GM18507 (cell line): ENCODE measurements at regions not wholly inside any gene's neighbourhood (a gene's known extent, or its start where the extent isn't known, plus 50 kb on each side); places are given as distances from the start of the nearest gene placed in this dataset.

ENCODE experiments used
- DNase-seq: peaks from one replicate; pipeline ENCODE4 v3.0.0; 2011; ENCODE audit warnings: low read depth; ENCODE audit not compliant: insufficient read length; ENCODE audit errors: extremely low spot score
- FAIRE-seq: peaks from 2 replicates; lab custom pipeline; 2011; peaks lifted over from hg19 to GRCh38; lab: Jason Lieb, UNC

DNA sequence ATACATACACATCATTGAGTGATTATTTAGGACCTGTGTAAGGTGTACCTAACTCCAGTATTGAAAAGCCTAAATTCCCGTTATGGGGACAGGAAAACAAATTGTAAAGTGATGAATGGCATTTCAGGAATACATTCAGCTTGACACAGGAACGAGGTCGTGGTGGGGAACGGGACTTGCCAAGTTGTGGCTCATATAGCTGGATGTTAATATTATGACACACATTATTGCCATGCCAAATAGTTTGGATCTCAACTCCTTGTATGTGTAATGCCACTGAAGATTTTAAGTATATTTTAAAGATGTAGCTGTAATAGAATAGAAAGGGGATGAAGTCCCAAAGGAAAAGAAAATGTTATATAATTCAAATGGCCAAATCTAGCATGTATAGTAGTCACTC lies 227.2 kb upstream of the GOLIM4 start:
- DNase-seq (no peak), FAIRE-seq (no peak)

DNA sequence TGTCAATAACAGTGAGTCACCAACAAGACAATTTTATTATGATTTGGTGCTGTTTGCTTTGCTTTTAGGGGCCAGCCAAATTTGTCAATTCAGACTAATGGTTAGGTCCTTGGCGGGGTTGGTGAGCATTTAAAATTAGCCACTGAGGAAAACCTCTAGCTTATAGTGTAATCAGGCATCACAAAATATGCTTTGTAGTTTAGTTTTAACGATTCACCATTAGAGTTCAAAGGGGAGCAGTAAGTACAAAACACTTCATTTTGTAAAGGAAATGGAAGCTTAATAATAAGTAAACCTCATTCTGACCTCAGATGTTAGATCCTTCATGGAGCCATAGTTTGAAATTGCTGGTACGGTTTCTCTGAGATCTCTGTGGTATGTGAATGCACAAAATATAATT lies 218.4 kb upstream of the GOLIM4 start:
- DNase-seq (no peak), FAIRE-seq (no peak)

DNA sequence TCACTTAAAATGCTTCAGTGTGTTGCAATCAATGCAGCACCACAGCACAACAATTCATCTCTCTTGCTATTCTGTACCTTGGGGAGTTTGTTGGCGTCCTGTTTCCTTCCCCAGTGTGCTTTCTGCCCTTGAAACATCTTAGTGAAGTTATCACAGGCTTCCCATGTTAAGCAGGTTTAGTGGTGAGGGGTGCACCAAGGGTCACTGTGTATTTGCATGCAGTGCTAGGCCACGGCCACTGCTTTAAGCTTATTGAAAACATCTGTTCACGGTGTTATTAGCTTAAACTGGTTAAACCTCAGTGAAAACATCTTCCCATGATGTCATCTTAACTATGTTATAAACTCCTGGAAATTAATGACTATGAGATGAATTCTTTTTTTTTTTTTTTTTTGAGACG lies 217.3 kb upstream of the GOLIM4 start:
- no peak for FAIRE-seq
- DNase-seq: no peak

DNA sequence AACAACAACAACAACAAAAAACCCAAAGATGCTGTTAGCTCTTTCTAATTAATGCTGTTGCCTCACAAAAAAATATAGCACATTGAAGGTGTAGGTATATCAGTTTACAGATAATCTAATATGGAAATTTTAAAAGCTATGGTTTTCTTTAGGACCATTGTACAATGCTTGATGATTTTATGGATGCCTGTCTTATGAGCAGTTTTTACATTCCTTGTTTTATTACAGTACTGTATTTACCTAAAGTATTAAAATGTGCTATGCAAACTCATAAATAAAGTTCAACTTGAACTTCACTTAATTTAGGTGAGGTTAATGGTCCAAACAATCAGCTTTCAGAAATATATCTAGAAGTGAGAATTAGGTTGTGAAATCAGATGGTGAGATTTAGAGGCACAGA lies 212.2 kb upstream of the GOLIM4 start:
- DNase-seq (no peak), FAIRE-seq (no peak)

DNA sequence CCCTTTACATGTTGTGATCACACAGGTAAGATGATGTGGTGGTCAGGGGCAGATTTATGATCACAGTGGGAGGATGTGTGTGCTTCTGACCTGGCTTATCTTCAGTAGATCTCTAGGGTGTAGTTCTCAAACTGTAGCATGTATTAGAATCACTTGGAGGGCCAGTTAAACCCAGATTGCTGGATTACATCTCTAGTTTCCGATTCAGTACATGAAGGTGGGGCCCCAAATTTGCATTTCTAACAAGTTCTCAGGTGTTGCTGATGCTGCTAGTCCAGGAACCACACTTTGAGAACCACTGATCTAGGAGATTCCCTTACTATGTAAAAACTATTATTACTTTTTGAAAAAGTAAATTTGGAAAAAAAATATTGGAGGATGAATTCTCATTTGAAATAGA lies 199.3 kb upstream of the GOLIM4 start:
- FAIRE-seq: no peak

DNA sequence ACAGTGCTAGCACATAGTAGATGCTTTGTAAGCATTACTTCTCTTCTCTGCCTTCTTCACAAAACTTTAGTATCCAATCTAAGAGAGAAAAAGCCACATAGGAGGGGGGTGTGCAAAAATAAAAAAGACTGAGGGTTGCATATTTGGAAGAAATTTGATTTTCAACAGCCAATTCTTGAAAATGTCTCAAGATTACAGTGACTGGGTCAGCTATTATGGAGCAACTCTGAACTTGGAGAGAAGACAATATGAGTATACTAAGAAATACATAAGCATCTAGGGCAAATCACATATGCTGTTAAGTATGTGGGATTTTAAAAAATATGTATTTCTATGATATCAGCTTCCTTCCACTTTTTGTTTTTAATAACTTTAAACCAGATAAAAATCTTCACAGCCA lies 196.6 kb upstream of the GOLIM4 start:
- no peak for DNase-seq
- no peak for FAIRE-seq

More for the DNA sequence above, 199.3 kb upstream of the GOLIM4 start:
- DNase-seq: no peak

DNA sequence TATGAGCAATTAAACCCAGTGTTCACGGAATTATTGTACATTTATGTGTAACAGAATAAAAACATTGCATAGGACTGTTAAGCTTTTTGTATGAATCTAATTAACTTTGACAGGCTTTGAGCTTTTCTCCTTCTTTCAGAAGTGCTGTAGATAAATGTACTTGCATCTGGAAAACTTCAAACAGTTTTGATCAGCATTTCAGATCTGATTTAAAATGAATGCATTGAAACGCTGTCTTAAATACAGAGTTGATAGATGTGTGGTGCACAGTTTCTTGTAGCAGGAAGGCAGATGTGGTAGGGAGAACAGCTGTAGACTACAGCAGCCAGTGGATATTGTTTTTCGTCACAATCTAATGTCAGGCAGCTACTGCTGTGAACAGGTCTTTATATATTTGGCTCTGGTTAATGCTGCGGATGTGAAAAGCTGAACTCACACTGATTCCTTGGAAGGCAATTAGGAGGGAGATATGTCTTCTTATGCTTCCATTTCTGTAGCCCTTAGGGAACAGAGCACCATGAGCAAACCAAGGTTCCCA lies 193.8 kb upstream of the GOLIM4 start:
- FAIRE-seq (no peak), DNase-seq (no peak)

DNA sequence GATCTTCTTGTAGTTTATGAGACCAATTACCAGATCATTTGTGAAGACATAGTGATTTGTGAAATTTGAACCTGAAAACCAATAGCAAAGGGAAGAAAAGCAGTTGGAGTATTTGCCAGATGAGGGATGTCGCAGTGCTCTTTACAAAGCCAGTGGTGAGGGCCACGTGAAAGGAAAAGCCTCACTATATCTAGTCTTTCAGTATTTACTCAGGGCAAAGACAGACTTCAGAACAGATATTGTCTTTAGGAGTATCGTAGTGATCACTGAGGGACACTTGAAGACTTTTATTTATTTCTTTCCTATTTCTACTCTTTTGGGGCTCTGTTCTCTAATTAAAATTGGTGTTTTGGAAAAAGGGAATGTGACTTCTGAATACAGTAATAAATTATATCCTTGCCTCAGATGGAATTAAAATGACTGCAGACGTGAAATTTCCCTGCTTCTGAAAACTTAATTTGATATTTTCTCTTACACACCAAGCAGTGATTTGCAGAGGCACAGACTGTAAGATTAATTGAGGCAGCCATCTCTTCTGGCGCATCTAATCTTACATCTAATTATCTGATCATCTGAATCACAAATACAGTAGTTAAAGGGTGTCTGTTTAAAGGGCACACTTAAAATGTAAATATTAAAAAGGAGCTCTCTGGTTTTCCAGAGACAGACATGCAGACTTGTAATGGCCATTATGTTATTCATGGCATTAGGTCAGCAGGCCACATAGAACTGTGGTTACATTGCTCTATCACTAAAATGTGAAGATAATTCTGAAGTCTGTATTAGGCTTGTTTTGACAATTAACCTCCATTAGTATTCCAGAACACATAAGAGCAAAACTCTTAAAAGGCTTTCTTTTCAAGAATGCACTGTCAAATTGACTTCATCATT lies 193.0 kb upstream of the GOLIM4 start:
- DNase-seq (no peak), FAIRE-seq (no peak)

DNA sequence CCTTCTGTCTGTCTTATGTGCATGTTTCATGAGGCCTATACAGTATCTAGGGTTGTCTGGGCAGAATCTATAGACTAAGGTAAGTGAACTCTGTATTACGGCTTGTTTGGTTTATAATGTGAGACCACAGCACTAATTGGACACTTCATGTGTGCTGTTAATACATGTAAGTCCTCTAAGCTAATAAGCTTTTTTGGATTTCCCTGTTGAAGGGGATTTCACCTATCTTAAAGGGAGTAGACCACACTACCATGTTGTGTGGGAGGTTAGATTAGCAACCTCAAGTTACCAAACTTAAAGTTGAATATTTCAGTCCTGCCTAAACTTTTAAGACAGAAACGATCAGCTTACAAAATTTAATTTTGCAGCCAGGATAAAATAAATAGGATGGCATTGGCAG lies 189.8 kb upstream of the GOLIM4 start:
- FAIRE-seq (no peak), DNase-seq (no peak)

DNA sequence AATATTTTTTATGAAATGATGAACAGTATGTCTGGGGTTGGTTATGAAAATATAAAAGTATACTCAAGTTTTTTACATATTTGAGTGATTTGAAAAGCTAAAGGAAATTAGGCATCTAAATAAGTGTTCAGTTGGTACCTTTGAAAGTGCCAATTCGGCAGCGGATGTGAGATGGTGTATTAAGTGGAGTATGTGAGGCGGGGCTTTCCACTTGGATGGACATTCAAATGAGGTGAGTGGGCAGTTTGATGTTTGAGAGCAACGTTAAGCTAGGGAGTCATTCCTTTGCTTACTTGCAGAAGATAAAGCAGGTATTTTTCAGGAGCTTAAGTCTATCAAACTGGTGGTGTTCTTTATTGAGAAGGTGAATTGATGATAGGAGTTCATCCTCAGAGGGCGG lies 189.0 kb upstream of the GOLIM4 start:
- DNase-seq (no peak), FAIRE-seq (no peak)

DNA sequence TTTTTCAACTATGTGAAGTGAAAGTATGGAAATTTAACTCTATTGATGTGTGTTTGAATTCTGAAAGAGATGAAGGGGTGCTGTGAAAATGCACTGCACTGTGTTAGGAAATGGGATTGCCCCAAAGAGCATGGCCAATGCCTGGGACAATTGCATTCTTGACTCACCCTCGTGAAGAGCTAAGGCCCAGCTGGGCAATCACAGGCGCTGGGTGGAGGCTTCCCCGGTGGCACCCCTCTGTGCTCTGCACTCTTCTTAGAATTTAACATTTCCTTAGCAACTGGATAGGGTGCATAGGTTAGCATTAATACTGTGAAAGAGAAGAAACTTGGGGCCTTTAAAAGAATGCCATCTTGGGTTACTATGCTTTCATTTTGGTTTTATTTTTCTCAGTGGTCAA lies 179.9 kb upstream of the GOLIM4 start:
- DNase-seq (no peak), FAIRE-seq (no peak)

DNA sequence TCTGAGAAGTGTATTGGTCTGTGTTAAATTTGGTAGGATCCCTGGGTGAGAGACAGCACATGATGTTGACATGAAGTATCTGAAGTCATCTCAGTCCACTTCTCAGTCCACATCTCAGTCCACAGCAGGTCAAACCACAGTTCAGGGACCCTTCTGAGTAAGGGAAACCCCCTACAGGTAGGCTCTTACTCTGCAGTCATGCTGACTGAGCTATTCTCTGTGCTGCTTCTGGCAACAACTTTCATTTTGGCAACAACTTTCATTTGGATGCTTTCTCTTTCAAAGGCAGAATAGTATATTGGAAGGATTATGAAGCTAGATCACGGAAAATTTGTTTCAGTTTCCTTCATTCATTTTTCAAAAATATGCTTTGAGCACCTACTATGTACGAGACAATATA lies 178.2 kb upstream of the GOLIM4 start:
- DNase-seq (no peak), FAIRE-seq (no peak)

DNA sequence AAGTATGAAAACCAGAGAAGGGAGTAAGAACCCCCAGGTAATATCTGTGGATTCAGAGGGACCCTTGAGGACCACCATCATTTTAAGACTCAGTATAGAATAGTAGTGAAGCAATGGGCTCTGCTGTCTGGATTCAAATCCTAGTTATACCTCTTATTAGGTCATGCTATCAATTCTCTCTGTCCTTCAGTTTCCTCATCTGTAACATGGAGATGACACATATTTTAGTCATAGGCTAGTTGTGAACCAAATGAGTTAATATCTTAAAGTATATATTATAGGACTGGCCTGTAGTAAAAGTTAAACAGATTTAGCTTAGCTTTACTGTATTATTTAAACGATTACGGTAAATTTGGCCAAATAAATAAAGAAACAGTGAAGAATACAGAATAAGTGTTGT lies 177.3 kb upstream of the GOLIM4 start:
- DNase-seq (no peak), FAIRE-seq (no peak)

DNA sequence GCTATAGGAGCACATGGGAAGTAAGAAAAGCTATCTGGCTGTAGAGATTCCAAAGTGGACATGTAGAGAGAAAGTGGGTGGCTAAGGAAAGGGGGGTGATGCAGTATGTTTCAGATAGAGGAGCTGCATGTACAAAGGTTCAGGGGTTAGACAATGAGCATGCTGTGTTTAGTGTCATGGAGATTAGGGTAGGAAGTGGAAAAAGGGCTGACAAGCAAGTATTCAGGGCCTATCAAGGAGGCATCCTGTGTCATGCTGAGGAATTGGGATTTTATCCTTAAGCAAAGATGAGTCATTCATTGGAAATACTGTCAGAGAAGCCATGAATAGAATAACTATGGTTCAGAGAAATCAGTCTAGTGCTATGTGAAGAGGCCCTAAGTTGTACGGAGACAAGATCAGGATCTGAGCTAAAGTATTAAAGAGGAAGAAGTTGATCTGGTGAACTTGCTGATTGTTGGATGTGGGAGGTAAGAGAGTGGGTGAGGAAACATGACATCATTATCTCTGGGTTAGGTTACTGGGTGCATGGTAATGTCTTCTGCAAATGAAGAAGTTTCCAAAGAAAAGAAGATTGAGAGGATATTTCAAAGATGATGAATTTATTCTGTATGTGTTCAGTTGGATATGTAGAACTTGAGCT lies 176.7 kb upstream of the GOLIM4 start:
- no peak for FAIRE-seq
- DNase-seq: no peak

DNA sequence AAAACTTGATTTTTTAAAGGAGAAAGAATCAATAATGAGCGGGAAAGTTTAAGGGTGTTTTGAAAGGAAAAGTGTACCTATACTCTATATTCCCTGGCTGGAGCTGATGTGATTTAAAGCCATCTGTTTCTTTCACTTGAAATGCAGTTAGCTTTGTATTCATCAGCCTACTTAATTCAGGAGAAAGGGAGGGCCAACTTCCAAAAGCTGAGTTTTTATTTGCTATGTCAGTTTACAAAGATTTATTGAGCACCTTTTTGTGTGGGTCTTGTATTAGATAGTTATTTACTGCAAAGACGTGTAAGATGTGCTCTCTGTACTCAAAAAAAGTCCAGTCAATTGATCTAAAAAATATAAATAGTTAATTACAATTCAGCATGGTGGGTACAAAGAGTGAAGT lies 176.2 kb upstream of the GOLIM4 start:
- no peak for FAIRE-seq
- DNase-seq: no peak

DNA sequence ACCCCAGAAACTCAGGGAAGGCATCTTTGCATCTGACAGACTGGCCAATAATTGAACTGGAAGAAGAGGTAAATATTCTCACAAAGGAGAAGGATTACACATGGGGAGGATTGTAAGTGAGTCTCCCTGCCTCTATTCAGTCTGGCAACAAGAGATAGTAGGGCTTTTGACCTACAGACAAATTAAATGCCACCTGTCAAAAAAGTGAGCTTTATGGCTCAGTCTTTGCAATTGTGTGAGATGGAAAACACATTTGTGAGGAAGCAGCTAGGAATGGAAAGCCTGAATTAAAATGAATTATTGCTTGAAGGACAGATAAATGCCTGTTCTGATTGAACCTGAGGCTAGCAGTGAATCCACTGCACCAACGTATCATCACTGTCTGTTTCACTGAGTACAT lies 173.3 kb upstream of the GOLIM4 start:
- DNase-seq (no peak), FAIRE-seq (no peak)

DNA sequence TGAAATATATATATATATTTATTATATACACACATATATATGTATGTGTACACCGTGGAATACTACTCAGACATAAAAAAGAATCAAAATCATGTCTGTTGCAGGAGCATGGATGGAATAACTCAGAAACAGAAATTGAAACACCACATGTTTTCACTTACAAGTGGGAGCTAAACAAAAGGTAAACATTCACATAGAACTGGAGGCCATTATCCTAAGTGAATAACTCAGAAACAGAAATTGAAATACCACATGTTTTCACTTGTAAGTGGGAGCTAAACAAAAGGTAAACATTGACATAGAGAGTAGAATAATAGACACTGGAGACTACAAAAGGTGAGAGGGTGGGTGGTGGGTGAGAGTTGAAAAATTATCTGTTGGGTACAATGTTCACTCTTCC lies 171.5 kb upstream of the GOLIM4 start:
- DNase-seq (no peak), FAIRE-seq (no peak)

DNA sequence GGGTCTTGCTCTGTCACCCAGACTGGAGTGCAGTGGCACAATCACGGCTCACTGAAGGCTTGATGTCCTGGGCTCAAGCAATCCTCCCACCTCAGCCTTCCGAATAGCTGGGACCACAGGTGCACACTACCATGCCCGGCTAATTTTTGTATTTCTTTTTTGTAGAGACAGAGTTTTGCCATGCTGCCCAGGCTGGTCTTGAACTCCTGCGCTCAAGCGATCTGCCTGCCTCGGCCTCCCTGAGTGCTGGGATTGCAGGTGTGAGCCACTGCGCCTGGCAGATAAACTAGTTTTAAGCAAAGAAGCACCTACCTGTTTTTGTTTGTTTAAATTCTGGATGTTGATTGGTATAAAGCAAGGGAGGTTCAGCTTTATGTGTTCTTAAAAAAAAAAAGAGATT lies 170.6 kb upstream of the GOLIM4 start:
- DNase-seq (no peak), FAIRE-seq (no peak)

DNA sequence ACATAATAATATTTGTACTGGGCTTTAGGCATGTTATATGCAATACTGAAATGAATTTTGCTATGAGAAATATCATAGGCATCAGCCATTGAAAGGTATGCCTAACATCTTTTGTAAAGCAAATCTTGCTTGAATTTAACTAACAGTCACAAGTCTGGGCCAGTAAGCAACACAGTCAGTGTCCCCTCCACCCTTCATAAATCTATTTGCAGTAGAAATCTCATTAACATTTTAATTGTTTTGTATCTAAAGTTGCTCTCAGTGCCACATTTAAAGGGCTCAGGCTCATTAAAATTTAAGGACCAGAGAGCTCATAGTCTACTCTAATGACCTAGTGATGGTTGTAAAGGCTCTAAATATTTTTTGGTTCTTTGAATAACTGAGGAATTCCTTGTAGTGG lies 167.2 kb upstream of the GOLIM4 start:
- FAIRE-seq: no peak
- DNase-seq: no peak

DNA sequence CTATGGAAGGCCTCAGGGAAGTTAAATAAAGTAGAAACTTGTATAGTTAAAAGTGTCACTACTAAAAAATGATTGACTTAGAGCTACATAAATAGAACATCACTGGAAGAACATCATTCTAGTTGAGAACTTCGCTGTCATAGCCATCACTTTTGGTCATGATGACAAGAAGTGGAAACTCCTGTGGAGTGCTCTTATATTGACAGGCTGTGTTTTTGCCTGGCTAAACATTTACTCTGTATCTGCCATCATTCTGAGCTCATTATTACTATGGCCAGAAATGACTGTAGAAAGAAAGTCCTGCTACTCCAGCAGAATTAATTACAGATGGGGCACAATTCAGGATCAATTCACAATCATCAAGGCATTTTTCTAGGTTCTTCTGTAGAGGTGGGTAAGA lies 165.1 kb upstream of the GOLIM4 start:
- DNase-seq: no peak
- FAIRE-seq: no peak

DNA sequence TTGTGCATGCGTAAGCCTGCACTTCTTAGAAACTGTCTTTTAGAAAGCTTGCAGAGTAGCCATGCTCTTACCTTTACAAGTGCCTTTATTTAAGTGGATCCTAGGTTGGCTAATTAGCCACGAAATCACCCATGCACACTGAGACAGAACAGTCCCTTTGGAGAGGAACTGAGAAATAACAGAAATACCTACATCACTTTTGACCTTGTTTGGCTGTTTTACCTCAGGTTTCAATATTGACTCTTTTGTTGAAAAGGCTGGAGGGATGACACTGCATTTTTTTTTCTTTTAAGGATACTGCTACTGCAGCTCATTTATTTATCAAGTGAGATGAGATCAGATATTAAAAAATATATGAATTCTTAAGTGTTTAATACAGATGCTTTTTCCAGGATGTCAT lies 155.6 kb upstream of the GOLIM4 start:
- no peak for DNase-seq
- FAIRE-seq: peak; percentile 78
